ENCODE measurements at regions not wholly inside any gene's neighbourhood (a gene's known extent, or its start where the extent isn't known, plus 50 kb on each side); places are given as distances from the start of the nearest gene placed in this dataset.

DNA sequence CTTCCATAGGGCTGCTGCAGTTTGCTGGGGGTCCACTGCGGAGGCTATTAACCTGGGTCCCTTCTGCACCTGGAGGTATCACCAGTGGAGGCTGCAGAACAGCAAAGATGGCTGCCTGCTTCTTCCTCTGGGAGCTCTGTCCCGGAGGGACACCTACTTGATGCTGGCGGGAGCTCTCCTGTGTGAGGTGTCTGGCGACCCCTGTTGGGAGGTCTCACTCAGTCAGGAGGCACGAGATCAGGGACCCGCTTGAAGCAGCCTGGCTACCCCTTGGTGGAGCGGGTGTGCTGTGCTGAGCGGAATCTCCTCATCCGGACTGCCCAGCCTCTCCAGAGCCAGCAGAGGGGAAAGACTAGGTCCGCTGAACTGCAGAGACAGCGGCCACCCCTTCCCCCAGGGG is 56.0 kb upstream of the CTXND1 start:
- DNase-seq (ENCODE audit: low spot score), result no peak

DNA sequence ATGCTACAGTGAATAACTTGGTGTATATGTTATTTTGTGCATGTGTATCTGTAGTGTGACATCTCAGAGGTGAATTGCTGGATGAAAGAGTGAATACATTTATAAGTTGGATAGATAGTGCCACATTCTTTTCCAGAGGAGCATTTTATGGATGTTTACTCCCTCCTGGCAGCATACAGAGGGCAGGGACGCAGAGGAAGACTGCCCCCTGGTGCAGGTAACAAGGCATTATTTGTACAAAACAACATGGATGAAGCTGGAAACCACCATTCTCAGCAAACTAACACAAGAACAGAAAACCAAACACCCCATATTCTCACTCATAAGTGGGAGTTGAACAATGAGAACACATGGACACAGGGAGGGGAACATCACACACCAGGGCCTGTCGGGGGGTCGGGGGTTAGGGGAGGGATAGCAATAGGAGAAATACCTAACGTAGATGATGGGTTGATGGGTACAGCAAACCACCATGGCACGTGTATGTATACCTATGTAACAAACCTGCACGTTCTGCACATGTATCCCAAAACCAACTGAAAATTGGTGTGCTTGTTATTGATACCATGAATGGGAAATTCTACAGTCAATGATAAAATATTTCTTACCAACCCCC is 57.9 kb upstream of the CTXND1 start:
- DNase-seq (ENCODE audit: low spot score), result no peak

DNA sequence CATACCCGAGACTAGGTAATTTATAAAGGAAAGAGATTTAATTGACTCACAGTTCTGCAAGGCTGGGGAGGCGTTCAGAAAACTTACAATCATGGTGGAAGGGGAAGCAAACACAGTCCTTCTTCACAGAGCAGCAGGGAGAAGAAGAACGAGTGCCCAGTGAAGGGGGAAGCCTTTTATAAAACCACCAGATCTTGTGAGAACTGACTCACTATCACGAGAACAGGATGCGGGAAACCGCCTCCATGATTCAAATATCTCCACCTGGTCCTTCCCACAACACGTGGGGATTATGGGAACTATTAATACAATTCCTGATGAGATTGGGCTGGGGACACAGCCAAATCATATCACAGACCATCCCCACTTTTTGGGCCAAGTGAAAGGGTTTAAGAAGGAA is 58.8 kb upstream of the CTXND1 start:
- DNase-seq (ENCODE audit: low spot score), result no peak

DNA sequence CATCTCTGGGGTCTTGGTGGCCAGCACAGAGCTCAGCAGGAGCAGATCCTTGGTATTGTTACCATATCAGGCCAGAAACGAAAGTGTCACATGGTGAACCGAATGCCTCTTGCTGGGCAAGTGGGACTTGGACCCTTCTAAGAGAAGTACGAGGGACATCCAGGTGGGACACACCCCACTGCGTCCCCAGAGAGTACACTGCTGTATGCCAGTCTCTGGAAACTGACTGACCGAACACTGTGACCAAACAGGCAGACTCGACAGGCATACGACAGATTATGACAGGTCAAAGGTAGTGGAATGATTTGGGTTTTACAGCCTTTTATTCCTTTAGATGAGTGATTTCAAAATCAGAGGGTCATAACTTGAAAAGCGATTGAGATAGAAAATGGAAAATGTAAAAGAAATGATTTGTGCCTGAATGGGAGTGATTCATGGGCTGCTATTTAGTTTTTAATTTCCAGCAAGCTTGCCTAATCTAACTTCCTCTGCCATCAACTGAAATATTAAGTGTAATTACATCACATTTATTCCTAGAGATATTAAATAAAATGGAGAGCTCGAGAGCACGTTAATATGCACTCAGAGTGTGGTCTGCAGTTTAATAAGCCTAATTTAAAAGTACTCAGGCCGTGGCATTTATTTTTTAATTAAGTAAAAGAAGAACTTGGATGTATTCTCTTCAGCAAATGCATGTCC is 63.4 kb upstream of the CTXND1 start:
- DNase-seq (ENCODE audit: low spot score), result no peak

DNA sequence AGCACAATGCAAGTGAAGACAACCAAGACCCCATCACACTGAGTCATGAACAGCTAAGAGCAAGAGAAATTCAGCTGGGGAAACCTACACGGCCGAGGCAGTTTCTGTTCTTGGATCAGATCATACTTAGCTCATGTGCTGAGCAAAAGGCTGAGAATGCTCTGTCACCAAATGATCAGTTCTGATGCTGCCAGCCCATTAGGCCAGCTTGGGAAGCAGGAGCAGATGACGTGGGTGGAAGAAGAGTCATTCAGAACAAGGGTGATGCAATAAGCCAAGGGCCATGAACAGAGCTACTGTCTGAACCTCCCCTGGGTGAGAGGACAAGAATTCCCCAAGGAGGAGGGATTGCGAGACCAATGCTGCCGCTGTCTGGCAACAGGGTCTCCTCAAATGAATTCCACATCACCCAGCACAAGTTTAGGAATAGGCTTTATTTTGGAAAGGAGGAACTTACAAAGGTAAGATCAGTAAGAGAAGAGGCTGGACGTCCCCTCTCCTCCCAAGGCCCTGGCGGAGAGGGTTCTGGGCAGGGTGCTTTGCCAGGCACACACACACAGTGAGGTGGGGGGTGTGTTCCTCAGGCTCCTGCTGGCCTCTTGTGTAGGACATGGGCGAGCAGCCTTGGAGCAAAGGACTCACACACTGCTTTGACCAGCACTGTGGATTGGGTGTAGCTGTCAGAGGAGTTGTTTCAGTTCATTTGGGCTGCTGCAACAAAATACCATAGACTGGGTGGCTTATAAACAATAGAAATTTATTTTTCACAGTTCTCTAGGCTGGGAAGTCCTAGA is 65.6 kb upstream of the CTXND1 start:
- DNase-seq (ENCODE audit: low spot score), result peak; percentile 1

DNA sequence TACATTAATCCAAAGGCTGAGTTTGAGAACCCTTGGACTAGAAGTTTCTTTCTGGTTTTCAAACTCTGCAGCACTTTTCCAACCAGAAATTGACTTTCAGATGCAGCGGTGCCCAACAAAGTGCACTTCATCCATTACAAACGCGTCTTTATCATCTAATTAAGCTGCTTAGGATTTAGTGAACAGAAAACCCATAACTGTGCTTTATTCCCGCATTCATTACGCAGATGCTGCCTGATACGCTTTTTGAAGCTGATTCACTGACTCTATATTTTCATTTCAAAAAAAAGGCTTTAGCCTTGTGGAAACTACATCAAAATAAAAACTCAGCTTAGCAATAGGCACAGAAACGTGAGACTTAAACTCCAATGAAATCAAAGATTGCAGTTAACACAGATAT is 69.8 kb upstream of the CTXND1 start:
- no peak for DNase-seq (ENCODE audit: low spot score)

DNA sequence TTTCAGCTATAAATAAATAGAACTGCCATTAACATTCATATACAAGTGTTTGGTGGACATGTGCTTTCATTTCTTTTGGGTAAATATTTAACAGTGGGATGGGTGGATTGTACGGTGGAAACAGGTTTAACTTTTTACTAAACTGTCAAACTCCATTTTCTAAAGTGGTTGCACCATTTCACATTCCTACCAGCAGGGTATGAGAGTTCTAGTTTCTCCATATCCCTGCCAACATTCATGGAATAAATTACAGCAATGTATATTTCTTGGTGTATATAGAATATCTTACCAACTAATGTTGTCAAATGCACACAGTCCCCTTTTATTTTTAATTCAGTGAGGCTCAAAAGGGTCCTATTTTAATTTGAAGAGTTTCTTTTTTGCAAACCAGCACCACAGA is 71.3 kb upstream of the CTXND1 start:
- DNase-seq (ENCODE audit: low spot score), result no peak

DNA sequence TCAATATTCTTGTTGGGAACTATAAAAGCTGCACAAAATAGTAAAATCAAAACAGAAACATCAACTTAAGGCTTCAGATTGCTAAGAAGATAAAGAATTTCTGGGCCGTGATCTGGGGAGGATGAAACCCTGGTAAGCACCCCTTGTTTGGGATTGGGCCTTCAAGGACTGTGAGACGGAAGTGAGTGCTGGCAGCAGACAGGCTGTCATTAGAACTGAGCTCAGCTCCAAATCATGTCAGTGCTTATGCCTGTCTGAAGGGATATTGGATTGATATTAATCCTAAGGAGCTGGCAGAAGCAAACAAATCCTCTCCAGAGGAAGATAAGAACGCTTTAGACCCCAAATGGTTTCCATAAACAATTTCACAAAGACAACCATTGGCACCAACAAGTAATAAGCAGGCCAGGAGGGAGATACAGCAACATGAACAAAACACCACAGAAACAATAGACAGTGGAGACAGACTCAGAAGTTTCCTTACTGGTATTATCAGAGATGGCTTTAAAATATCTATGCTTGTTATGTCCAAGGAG is 72.6 kb upstream of the CTXND1 start:
- no peak for DNase-seq (ENCODE audit: low spot score)

DNA sequence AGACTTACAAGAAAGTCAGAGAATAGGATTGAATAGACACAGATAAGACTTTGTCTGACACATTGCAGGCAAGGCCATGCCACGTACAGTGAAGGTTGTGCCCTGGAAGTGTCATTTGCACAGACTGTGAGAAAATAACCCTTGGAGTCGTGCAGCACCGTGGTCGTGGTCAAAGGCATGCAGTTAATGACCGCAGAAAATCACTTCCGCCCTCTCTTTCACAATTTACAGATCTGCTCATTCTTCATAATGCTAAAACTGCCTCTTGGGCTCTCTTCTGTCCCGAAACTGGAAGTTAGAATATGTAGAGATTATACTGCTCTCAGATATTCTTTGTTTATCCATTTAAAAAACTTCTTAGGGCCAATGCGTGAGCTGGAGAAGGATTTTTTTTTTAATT is 73.2 kb upstream of the CTXND1 start:
- DNase-seq (ENCODE audit: low spot score), result no peak

DNA sequence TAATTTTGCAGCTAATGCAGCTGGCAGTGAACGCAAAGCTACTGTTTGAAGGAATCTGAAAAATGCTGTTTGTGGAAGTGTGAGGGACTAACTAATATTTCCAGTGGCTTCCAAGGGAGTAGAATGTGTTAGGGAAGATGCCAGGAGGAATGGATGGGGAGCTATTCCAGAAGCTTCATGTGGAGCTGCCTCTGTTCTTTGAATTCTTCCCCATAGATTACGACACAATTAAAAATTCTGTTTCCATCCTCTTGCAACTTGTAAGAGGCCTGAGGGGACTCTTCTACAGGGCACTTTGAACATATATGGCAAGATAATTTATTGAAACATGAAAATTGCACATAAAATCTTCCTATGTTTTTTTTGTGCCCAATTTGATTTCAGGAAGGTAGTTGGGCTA is 74.3 kb upstream of the CTXND1 start:
- DNase-seq (ENCODE audit: low spot score), result no peak

DNA sequence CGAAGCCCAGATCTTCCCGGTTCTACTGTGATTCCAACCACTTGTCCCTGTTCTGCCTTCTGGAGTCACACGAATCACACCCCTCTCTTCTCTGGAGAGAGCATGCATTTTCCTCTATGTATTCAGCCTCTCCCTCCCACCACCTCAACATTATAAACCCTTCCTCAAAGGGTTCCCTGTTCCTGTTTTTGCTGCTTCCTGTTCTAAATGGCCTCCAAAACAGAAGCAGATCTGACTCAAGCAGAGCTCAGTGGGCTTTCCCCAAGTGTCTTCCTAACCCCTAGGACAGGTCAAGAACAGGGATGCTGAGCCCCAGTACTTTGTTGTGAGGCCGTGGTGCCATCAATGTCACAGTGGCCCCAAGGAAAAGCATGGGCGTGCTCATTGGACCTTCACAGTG is 75.7 kb upstream of the ARNT2 start:
- no peak for DNase-seq (ENCODE audit: low spot score)

DNA sequence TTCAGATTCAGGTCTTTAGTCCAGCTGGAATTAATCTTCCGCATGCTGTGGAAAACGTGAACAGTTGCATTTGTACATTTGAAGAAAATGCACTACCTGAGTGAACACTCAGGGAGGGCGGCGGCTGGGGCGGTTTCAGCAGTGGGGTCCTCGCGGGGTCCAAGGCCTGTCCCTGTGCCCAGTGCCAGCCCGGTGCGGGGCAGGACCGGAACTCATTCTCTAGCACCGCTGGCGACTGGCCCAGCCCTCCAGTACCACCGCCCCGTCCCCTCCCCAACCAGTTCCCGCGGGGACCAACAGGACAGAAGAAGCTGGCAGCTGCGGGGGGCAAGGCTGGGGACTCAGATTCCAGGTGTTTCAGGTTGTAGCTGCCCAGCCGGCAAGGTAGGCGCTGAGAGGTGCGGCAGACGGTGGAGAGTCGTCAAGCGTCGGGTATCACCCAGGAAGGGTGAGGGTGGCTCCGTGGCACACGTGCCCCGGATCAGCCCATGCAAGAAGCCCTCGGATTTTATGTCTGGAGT is 72.2 kb upstream of the ARNT2 start:
- no peak for DNase-seq (ENCODE audit: low spot score)

DNA sequence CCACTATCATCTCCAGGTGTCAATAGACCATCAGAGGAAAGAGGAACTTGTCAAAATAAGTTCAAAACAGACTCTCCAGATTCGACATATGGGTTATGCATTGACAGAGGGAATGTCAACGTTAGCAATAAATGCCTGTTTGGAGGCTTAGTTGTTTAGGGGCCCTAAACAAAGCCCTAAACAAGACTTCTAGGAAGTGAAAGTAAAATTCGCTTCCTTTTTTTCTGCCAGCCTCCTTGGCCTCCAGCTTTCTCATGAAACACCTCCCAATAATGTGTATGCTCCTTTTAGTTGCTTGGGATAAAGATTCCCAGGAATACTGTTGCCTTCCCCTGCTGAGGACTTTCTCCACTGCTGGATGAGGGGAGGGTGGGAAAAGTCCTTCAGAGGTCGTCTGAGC is 70.9 kb upstream of the ARNT2 start:
- DNase-seq (ENCODE audit: low spot score), result no peak

DNA sequence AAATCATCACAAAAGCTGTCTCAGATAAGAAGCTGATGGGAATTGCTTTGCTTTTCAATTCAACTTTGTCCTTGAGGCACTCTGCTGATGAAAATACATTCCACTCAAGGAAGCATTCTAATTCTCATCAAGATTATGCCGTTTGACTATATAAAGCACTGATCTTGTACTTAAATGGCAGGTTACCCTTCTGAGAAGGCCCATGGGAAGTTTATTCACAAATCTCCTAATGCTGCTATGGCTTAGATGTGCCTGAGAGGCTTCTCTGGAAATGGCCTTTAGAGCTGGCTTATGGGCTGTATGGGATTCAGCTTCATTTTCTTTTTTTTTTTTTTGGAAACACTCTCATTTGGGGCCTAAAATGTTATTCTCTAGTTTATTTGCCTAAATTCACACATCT is 69.7 kb upstream of the ARNT2 start:
- DNase-seq (ENCODE audit: low spot score), result no peak

DNA sequence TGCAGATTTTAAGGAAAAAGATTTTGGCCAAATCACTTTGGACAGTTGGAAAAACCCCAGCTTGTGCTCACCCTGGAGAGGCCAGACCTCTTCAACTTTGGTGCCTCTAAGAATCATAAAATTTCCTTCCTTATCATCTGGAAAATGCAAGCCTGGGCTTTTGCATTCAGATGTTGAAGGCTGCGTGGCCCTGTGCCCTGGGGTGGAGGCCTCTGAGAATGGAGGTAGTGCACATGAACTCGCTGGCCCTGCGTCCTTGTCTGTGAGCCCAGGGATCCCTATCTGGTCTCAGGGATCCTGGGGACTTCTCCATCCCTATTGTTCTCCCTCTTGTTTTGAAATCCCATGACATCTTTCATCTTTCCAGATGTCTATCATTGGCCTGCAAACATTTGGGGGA is 64.6 kb upstream of the ARNT2 start:
- DNase-seq (ENCODE audit: low spot score), result no peak

DNA sequence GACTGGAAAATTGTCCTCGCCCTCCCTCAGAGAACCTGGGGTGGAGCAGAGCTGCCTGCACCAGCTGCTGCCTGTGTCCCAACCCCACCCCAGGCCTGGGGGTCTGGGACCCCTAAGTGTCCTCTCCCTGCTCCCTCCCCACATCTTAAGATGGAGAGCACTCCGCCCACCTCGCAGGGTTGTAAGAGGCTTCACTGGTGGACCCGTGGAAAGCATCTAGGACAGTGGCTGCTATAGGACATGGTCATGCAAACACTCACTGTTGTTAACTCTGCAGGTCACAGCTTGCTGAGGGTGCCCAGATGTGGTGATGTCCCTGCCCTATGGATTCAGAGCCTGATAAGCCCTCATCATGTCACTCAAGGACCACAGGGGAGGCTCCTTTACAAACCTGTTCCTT is 62.0 kb upstream of the ARNT2 start:
- no peak for DNase-seq (ENCODE audit: low spot score)

DNA sequence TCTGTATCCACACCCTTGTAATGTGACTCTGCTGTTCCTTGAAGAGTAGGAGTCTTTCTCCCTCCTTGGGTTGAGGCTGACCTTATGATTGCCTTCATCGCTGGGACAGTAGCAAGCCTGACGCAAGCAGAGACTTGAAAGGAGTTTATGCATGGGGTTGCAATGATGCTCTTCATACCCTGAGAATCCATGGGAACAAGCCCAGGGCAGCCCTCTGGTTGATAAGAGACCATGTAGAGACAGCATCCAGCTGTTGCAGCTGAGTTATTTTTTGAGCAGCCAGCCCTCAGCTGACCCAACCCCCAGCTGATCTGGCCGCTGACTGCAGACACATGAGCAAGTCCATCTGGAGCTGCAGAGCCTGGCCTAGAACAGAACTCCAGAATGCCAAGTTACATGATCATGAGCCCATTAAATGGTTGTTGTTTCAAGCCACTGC is 60.6 kb upstream of the ARNT2 start:
- no peak for DNase-seq (ENCODE audit: low spot score)

DNA sequence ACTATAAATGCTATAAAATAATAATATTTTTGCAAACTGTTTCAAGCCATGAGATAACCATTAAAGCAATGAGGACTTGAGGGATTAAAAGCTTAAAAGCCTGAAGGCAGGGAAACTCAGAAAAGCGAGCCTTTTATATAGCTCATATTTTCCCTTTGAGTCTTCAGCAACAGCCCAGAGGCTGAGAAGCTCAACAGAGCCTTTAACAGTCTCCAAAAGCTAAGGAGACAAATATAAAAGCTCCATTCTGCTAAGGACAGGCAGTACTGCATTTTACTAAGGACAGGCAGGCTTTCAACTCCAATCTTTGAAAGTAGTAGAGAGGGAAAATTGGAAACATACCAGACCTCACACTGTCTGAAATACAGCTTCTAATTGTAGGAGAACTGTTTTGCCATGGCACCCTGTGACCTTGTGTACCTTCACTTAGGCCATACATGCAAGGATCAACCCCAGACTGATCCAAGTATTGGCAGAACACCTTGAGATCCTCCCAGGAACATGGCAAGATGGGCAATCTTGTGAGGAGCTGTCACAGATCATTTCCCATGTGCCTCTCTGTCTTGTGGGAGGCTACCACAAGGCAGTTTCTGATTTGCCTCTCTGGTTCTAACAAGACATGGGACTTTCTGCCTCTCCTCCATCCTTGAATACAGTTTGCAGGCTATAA is 53.1 kb upstream of the ARNT2 start:
- DNase-seq (ENCODE audit: low spot score), result no peak
